DND-41 (cell line): ENCODE measurements at regions not wholly inside any gene's neighbourhood (a gene's known extent, or its start where the extent isn't known, plus 50 kb on each side); places are given as distances from the start of the nearest gene placed in this dataset.

Experiments used
- ATAC-seq: fragments of 200-7000 bp; cut with Tn5 transposase; 3 replicates; pipeline ENCODE4 v1.9.1; 2021; ENCODE audit warnings: low read depth; ENCODE audit not compliant: insufficient read depth
- DNase-seq: peaks from one replicate; pipeline ENCODE4 v3.0.0-alpha.2; 2020
- H2AFZ ChIP-seq: 2 replicates; pipeline ENCODE4 v1.6.0; 2012; ENCODE audit warnings: low read depth, low read length
- H3K27ac ChIP-seq: 2 replicates; pipeline ENCODE4 v1.5.1; 2012; ENCODE audit warnings: low read length, inconsistent platforms
- H3K27me3 ChIP-seq: fragments of 200-600 bp; sonication (generic); 2 replicates; pipeline ENCODE4 v1.6.0; 2012; ENCODE audit warnings: low read length, mild to moderate bottlenecking, inconsistent platforms; ENCODE audit not compliant: insufficient read depth, poor library complexity
- H3K36me3 ChIP-seq: 2 replicates; pipeline ENCODE4 v1.5.1; 2012; ENCODE audit warnings: low read length, inconsistent platforms; ENCODE audit not compliant: insufficient read depth
- H3K4me1 ChIP-seq: 2 replicates; pipeline ENCODE4 v1.5.1; 2012; ENCODE audit warnings: mild to moderate bottlenecking, low read length; ENCODE audit not compliant: insufficient read depth
- H3K4me2 ChIP-seq: 2 replicates; pipeline ENCODE4 v1.6.0; 2012; ENCODE audit warnings: mild to moderate bottlenecking, moderate library complexity, low read length, inconsistent platforms; ENCODE audit not compliant: insufficient read depth
- H3K4me3 ChIP-seq, 2 experiments: fragments of 200-600 bp in 1 of 2; shearing (Covaris generic) in 1 of 2; 2 replicates each; pipeline ENCODE4 v1.5.1; 2012 to 2016; ENCODE audit warnings: inconsistent platforms in 2 of 2, low read length in 2 of 2, mild to moderate bottlenecking in 2 of 2, low read depth in 1 of 2, moderate library complexity in 1 of 2
- H3K79me2 ChIP-seq: 2 replicates; pipeline ENCODE4 v1.6.0; 2012; ENCODE audit warnings: low read length, inconsistent platforms; ENCODE audit not compliant: insufficient read depth
- H3K9ac ChIP-seq: 2 replicates; pipeline ENCODE4 v1.6.0; 2012; ENCODE audit warnings: low read depth, mild to moderate bottlenecking, inconsistent platforms, low read length, moderate library complexity
- H3K9me3 ChIP-seq: 2 replicates; pipeline ENCODE4 v1.5.1; 2012; ENCODE audit warnings: low read length, moderate library complexity, mild to moderate bottlenecking, inconsistent platforms; ENCODE audit not compliant: insufficient read depth, severe bottlenecking
- H4K20me1 ChIP-seq: 2 replicates; pipeline ENCODE4 v1.6.0; 2012; ENCODE audit warnings: low read length; ENCODE audit not compliant: insufficient read depth
- EZH2 ChIP-seq: IDR thresholded peaks from 3 replicates; pipeline ENCODE4 v1.6.1; 2012; ENCODE audit warnings: borderline replicate concordance, low read depth, mild to moderate bottlenecking, moderate library complexity, low read length, inconsistent platforms; ENCODE audit not compliant: severe bottlenecking
- TF ChIP-seq, protein P1 (sequence below): IDR thresholded peaks from 2 replicates; pipeline ENCODE4 v1.5.1; 2012; ENCODE audit warnings: borderline replicate concordance, low read length, moderate library complexity, mild to moderate bottlenecking; ENCODE audit not compliant: poor library complexity, severe bottlenecking; ENCODE audit errors: extremely low read depth

DNA sequence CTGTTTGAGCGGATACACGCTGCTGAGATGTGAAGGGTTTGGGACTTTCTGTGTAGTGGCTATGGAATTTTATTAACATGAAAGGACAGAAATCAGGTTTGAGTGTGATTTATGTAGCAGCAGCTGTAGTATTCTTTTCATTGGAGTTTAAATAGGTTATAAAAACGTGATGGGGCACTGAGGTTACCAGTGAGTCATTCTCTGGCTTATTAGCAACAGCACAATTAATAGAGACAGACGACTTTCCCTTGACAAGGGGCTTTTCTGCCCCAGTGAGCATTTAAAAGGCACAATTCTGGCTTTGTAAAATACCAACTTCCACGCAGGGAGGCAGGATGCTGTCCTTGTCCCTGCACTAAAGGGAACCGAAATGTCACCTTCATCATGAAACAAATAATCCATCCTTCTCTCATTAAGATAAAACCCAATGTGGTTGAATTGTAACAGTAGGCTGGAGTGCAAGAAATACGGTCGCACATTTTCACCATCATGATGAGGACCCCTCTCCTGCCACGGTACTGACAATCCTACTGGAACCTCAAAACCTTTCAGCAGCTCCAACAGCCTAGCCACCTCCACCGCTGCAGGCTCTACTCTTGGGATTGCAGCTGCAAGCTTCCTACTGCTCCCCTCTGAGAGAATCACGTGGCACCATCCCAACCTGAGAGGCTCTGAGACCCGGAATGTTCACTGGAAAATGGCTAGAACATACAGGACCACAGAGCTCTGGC lies 293.9 kb downstream of the IRX1 start:
- Histone ChIP-seq H3K4me1 (peaks cover 95% of the 10 kb centered on the region), H3K27ac (peak overlapping the region; percentile 94)

DNA sequence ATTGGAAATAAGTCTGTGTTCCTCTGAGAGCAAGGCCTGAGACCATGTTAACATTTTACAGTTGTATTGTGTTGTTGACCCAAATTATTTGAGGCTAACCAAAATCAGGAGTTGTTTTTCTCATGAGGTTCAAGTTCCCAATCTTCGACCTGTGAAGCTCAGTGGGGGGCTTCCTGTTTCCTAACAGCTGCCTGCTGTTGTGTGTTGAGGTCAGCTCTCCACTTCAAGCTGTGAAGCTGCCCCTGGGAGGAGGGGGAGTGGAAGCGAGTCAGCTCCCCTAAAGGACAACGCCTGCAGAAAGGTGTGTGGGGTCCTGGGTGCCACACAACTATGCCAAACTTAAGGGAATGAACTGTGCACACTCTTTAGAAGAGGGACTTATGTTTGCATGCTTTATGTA lies 295.5 kb downstream of the IRX1 start:
- peak; percentile 74 for ATAC-seq
- H3K4me3 ChIP-seq: no peak overlapping the region
- peaks cover 84% of the 10 kb centered on the region for H3K4me1 ChIP-seq
- H3K36me3 ChIP-seq: peaks cover 7% of the 10 kb centered on the region; the same call in 1 of the 2 replicates
- H3K4me2 ChIP-seq: peak overlapping the region; percentile 36; the same call in 1 of the 2 replicates
- TF ChIP-seq, protein P1, sequence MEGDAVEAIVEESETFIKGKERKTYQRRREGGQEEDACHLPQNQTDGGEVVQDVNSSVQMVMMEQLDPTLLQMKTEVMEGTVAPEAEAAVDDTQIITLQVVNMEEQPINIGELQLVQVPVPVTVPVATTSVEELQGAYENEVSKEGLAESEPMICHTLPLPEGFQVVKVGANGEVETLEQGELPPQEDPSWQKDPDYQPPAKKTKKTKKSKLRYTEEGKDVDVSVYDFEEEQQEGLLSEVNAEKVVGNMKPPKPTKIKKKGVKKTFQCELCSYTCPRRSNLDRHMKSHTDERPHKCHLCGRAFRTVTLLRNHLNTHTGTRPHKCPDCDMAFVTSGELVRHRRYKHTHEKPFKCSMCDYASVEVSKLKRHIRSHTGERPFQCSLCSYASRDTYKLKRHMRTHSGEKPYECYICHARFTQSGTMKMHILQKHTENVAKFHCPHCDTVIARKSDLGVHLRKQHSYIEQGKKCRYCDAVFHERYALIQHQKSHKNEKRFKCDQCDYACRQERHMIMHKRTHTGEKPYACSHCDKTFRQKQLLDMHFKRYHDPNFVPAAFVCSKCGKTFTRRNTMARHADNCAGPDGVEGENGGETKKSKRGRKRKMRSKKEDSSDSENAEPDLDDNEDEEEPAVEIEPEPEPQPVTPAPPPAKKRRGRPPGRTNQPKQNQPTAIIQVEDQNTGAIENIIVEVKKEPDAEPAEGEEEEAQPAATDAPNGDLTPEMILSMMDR: peak; percentile 11
- TF ChIP-seq EZH2: no peak
- no peaks in the 10 kb centered on the region for H3K79me2 ChIP-seq
- no peaks in the 10 kb centered on the region for H3K27me3 ChIP-seq
- peaks cover 19% of the 10 kb centered on the region for H3K9me3 ChIP-seq
- peak; percentile 92 for DNase-seq
- peak overlapping the region; percentile 61 for H3K9ac ChIP-seq
- H4K20me1 ChIP-seq: no peaks in the 10 kb centered on the region
- H3K27ac ChIP-seq: peak overlapping the region; percentile 94
- no peak overlapping the region for H2AFZ ChIP-seq

More for the DNA sequence above, 293.9 kb downstream of the IRX1 start:
- Histone ChIP-seq H3K9ac (peak overlapping the region; percentile 61), H3K79me2 (no peaks in the 10 kb centered on the region), H3K4me2 (no peak overlapping the region; the same call in 1 of the 2 replicates), H4K20me1 (no peaks in the 10 kb centered on the region), H3K9me3 (peaks cover 19% of the 10 kb centered on the region), H3K4me3 (no peak overlapping the region; a peak in 1 of 4 replicates), H2AFZ (peak overlapping the region; percentile 1), H3K36me3 (peaks cover 7% of the 10 kb centered on the region; the same call in 1 of the 2 replicates), H3K27me3 (no peaks in the 10 kb centered on the region)
- ATAC-seq (no peak), DNase-seq (no peak)
- TF ChIP-seq, protein P1: no peak
- TF ChIP-seq EZH2: no peak

DNA sequence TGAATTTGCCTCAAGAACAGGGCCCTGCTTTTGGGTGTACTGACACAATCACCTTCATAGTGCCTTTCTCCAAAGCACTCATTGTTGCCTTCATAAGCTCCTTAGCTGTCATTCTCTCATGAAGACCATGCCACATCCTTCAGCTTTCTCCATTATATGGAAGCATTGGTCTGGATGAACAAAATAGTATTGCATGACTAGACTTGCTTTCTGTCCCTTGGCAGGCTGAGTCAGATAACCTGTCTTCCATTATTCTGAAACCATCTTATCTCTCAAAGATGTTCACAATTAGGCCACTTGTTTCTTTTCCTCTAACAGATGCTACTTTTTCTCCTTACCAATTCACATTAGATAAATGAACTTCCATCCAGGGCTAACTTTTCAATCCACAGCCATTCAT lies 297.9 kb downstream of the IRX1 start:
- TF ChIP-seq EZH2: no peak
- TF ChIP-seq, protein P1: no peak
- Histone ChIP-seq H3K4me2 (no peak overlapping the region), H3K4me1 (peaks cover 63% of the 10 kb centered on the region), H2AFZ (peak overlapping the region; percentile 49; the same call in 1 of the 2 replicates), H3K27ac (peak overlapping the region; percentile 82), H4K20me1 (no peaks in the 10 kb centered on the region), H3K9me3 (peaks cover 35% of the 10 kb centered on the region), H3K9ac (no peak overlapping the region), H3K4me3 (no peak overlapping the region), H3K36me3 (peaks cover 7% of the 10 kb centered on the region), H3K27me3 (no peaks in the 10 kb centered on the region), H3K79me2 (no peaks in the 10 kb centered on the region)
- DNase-seq: no peak
- ATAC-seq: no peak
